Lung (tissue), 11 donors: ENCODE measurements at regions not wholly inside any gene's neighbourhood (a gene's known extent, or its start where the extent isn't known, plus 50 kb on each side); places are given as distances from the start of the nearest gene placed in this dataset.
"Not testable (repeated sequence)": the region's sequence is repeated elsewhere in the genome, so short reads cannot be mapped to it uniquely, and the experiment has no call there.

Experiments
- ATAC-seq: fragments of 200-7000 bp; cut with Tn5 transposase; one replicate; pipeline ENCODE4 v1.9.1; 2020; ENCODE audit warnings: moderate number of reproducible peaks; ENCODE audit not compliant: insufficient read depth, low FRiP score
- DNase-seq, 3 donors: peaks; one replicate each; pipeline ENCODE4 v3.0.0-alpha.2; 2013 to 2017
- H3K27ac ChIP-seq, 2 donors: one replicate each; pipeline ENCODE4 v1.5.1; 2013; ENCODE audit warnings: mild to moderate bottlenecking in 2 of 2, moderate library complexity in 2 of 2, control low read depth in 1 of 2, inconsistent platforms in 1 of 2, low read depth in 1 of 2, low read length in 1 of 2
- H3K27me3 ChIP-seq, 3 donors: one replicate each; pipeline ENCODE4 v1.5.1; 2013; ENCODE audit warnings: low read length in 2 of 3; ENCODE audit not compliant: control insufficient read depth in 3 of 3, insufficient read depth in 3 of 3
- H3K36me3 ChIP-seq, 4 donors: one replicate each; pipeline ENCODE4 v1.5.1; 2013; ENCODE audit warnings: low read length in 4 of 4, mild to moderate bottlenecking in 1 of 4, moderate library complexity in 1 of 4; ENCODE audit not compliant: control insufficient read depth in 4 of 4, insufficient read depth in 4 of 4
- H3K4me1 ChIP-seq, 5 donors: one replicate each; pipeline ENCODE4 v1.5.1; 2013; ENCODE audit warnings: low read length in 5 of 5, mild to moderate bottlenecking in 2 of 5, moderate library complexity in 1 of 5; ENCODE audit not compliant: control insufficient read depth in 5 of 5, insufficient read depth in 5 of 5
- H3K4me3 ChIP-seq: one replicate; pipeline ENCODE4 v1.5.1; 2013; ENCODE audit warnings: mild to moderate bottlenecking, control low read depth, moderate library complexity
- H3K9ac ChIP-seq, 2 donors: one replicate each; pipeline ENCODE4 v1.5.1; 2013; ENCODE audit warnings: low read length in 2 of 2, control low read depth in 1 of 2; ENCODE audit not compliant: insufficient read depth in 1 of 2
- H3K9me3 ChIP-seq, 4 donors: one replicate each; pipeline ENCODE4 v1.5.1; 2013; ENCODE audit warnings: low read length in 3 of 4, mild to moderate bottlenecking in 1 of 4, moderate library complexity in 1 of 4; ENCODE audit not compliant: control insufficient read depth in 4 of 4, insufficient read depth in 3 of 4
- CTCF ChIP-seq: IDR thresholded peaks from 2 replicates; pipeline ENCODE4 v1.5.1; 2012; ENCODE audit warnings: mild to moderate bottlenecking; ENCODE audit errors: control extremely low read depth, extremely low read depth
- WGBS, 2 donors: extraction: QIAGEN DNeasy Blood & Tissue Kit; methylation state at CpG; one replicate each; pipeline ENCODE4 v1.1.7; 2013; 5-methylcytosine and 5-hydroxymethylcytosine counted together
- donor health status: control.
- donor health status: control.
- donor health status: Bipolar disorder and iron deficiency.
- donor health status: healthy.
- donor health status: DM: yes; HTN: yes; CAD: no.

- 55 to 70% methylated on average over 13 of the region's 13 CpGs for WGBS, 2 donors
- no peaks in the 10 kb centered on the region for H3K9me3 ChIP-seq
- peaks cover 5 to 21% (median 12%) of the 10 kb centered on the region in 5 donors for H3K4me1 ChIP-seq
- no peak overlapping the region for H3K4me3 ChIP-seq
- H3K27me3 ChIP-seq = no peaks in the 10 kb centered on the region
- no peak for TF ChIP-seq CTCF
- no peak for ATAC-seq
- no peak overlapping the region for H3K9ac ChIP-seq
- no peak overlapping the region for H3K27ac ChIP-seq
- no peaks in the 10 kb centered on the region for H3K36me3 ChIP-seq
- peak in 1 of 3 donors; percentile 48 for DNase-seq
These were observed 103.5 kb upstream of the CADM1 start for GRCh38 chr11:115607621-115608221.

GRCh38 chr11:115606498-115607220, 102.4 kb upstream of the CADM1 start:
- H3K9me3 ChIP-seq = no peaks in the 10 kb centered on the region
- WGBS, 2 donors = 50 to 52% methylated on average over 11 of the region's 11 CpGs
- peaks cover 5 to 21% (median 12%) of the 10 kb centered on the region in 5 donors for H3K4me1 ChIP-seq
- H3K9ac ChIP-seq = no peak overlapping the region
- H3K4me3 ChIP-seq = no peak overlapping the region
- ATAC-seq (no peak), DNase-seq (peak; percentile 83 to 89 (median 84))
- no peaks in the 10 kb centered on the region for H3K27me3 ChIP-seq
- no peak for TF ChIP-seq CTCF
- H3K36me3 ChIP-seq = no peaks in the 10 kb centered on the region
- H3K27ac ChIP-seq = no peak overlapping the region

DNA sequence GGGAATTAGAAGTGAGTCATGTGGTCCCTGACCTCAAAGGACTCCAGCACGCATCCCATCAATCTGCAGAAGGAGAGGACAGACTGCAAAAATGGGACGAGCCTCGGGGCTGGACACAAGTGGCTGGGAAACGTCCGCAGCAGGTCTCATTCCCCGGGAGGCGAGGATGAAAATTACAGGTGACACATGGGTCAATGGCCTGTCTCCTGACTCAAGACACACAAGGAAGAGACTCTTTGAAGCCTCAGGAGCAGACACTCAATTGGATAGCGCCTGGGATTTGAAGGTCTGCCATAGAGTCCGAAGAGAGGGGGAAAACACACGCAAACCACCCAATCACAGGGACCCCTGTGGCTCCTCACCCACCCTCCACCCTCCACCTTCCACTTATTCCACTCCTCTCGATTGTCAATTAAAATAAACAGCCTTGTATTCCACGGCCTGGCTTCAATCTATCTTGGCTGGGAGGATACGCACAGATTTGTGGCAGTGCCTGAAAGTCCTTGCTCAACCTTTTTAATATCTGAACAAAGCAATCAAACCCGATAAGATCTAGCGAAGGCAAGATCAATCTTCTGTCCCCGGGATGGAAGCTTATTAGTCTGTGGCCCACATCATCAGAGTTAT, 101.8 kb upstream of the CADM1 start:
- H3K9ac ChIP-seq = no peak overlapping the region
- peaks cover 5 to 21% (median 12%) of the 10 kb centered on the region in 5 donors for H3K4me1 ChIP-seq
- H3K9me3 ChIP-seq = no peaks in the 10 kb centered on the region
- no peak for DNase-seq
- H3K36me3 ChIP-seq = no peaks in the 10 kb centered on the region
- no peaks in the 10 kb centered on the region for H3K27me3 ChIP-seq
- 72 to 73% methylated on average over 16 of the region's 16 CpGs for WGBS, 2 donors
- H3K4me3 ChIP-seq = no peak overlapping the region
- ATAC-seq = no peak
- no peak for TF ChIP-seq CTCF
- no peak overlapping the region for H3K27ac ChIP-seq

- not testable (repeated sequence) for H3K27ac ChIP-seq, H3K36me3 ChIP-seq, H3K27me3 ChIP-seq, H3K4me3 ChIP-seq, H3K9me3 ChIP-seq, ATAC-seq, H3K9ac ChIP-seq, DNase-seq
- peaks cover 5 to 21% (median 12%) of the 10 kb centered on the region in 5 donors for H3K4me1 ChIP-seq
- 87 to 92% methylated on average over 5 of the region's 5 CpGs for WGBS, 2 donors
These were observed 101.2 kb upstream of the CADM1 start for GRCh38 chr11:115605397-115605796.
